Testis (tissue), 2 donors: ENCODE measurements at regions not wholly inside any gene's neighbourhood (a gene's known extent, or its start where the extent isn't known, plus 50 kb on each side); places are given as distances from the start of the nearest gene placed in this dataset.

Source experiments
- DNase-seq: peaks from one replicate; pipeline ENCODE4 v3.0.0-alpha.2; 2019
- H3K27ac ChIP-seq, 2 donors: fragments of 200-600 bp; sonication (generic); one replicate each; pipeline ENCODE4 v1.5.1; 2019
- H3K27me3 ChIP-seq: fragments of 200-600 bp; sonication (generic); one replicate; pipeline ENCODE4 v1.5.1; 2019
- H3K36me3 ChIP-seq: fragments of 200-600 bp; sonication (generic); one replicate; pipeline ENCODE4 v1.5.1; 2017; ENCODE audit warnings: low read depth; ENCODE audit errors: missing control alignments
- H3K4me1 ChIP-seq: fragments of 200-600 bp; sonication (generic); one replicate; pipeline ENCODE4 v1.5.1; 2019
- H3K4me3 ChIP-seq, 2 donors: fragments of 200-600 bp; sonication (generic); one replicate each; pipeline ENCODE4 v1.5.1; 2017 to 2019
- H3K9me3 ChIP-seq: fragments of 200-600 bp; sonication (generic); one replicate; pipeline ENCODE4 v1.5.1; 2017
- CTCF ChIP-seq, 3 experiments: fragments of 450-650 bp in 2 of 3; fragments of 200-600 bp in 1 of 3; sonication (generic) in 1 of 3; IDR thresholded peaks; one replicate each; pipeline ENCODE4 v1.5.1; 2016 to 2019; ENCODE audit warnings: antibody characterized with exemption in 3 of 3, mild to moderate bottlenecking in 2 of 3, moderate library complexity in 1 of 3
- POLR2A ChIP-seq: fragments of 450-650 bp; IDR thresholded peaks from one replicate; pipeline ENCODE4 v1.6.1; 2017; ENCODE audit warnings: antibody characterized with exemption, mild to moderate bottlenecking, moderate library complexity
- WGBS, 2 donors: methylation state at CpG; one replicate each; pipeline ENCODE4 v1.1.5; 2018; 5-methylcytosine and 5-hydroxymethylcytosine counted together
- intact Hi-C: fragments of 100-400 bp; cut with DNase I; formaldehyde crosslinking; loops from one replicate; pipeline ENCODE4 v1.15.1; 2023; ENCODE audit warnings: low total_unique reads

- no peak for TF ChIP-seq CTCF (IDR thresholded peaks at IDR 0.05)
- no peak for TF ChIP-seq POLR2A
- 96 to 97% methylated on average over 3 of the region's 3 CpGs for WGBS, 2 donors
- intact Hi-C loops, result no loop called here
- Histone ChIP-seq H3K36me3 (no peaks in the 10 kb centered on the region), H3K27ac (no peak overlapping the region), H3K9me3 (no peaks in the 10 kb centered on the region), H3K4me3 (no peak overlapping the region), H3K4me1 (no peaks in the 10 kb centered on the region), H3K27me3 (no peaks in the 10 kb centered on the region)
- DNase-seq, result no peak
Observed at GRCh38 chr22:48672387-48672786, 1155.3 kb downstream of the BRD1 start.

GRCh38 chr22:48670731-48671130 lies 1156.9 kb downstream of the BRD1 start:
- no peak for DNase-seq
- Histone ChIP-seq H3K9me3 (no peaks in the 10 kb centered on the region), H3K4me1 (no peaks in the 10 kb centered on the region), H3K4me3 (no peak overlapping the region), H3K27ac (no peak overlapping the region), H3K36me3 (no peaks in the 10 kb centered on the region), H3K27me3 (no peaks in the 10 kb centered on the region)
- intact Hi-C loops, result no loop called here
- no peak for TF ChIP-seq POLR2A
- no peak for TF ChIP-seq CTCF (IDR thresholded peaks at IDR 0.05)
- WGBS, 2 donors, result 56 to 71% methylated on average over 5 of the region's 5 CpGs

DNA sequence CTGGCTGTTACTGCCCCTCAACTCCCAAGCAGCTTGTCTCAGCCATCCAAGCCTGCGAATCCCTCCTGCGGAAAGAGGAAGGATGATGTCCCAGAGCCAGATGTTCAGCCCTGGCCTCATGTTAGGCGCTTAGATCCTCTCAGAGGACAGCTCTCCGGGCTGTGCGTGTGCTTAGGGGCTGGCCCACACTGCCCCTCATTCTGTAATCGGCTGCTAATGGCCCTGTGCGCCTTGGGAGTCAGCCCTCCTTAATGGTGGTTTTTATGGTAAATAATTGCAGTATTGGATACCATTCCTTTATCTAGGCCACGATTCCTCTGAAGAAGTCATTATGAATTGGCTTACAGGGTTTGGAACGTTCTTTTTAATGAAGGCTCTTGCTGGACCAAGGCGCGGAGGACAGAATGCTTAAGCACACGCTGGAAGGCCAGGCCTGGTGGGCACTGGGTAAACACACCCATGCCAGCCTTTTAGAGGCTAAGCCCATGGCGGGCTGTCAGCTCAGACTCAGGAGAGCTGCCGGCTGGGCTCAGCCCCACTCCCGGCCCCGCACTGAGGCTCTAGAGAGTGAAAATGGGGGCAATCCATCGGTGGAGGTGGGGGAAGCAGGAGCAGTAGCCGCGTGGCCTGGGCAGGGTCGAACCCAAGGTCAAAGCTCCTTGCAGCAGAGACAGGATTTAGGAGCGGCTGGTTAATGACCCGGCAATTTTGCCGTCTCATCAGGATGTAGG lies 1157.5 kb downstream of the BRD1 start:
- TF ChIP-seq POLR2A (no peak), CTCF (IDR thresholded peaks at IDR 0.05) (no peak)
- Histone ChIP-seq H3K27me3 (no peaks in the 10 kb centered on the region), H3K9me3 (no peaks in the 10 kb centered on the region), H3K4me1 (no peaks in the 10 kb centered on the region), H3K36me3 (no peaks in the 10 kb centered on the region), H3K4me3 (no peak overlapping the region), H3K27ac (no peak overlapping the region)
- intact Hi-C loops, result no loop called here
- no peak for DNase-seq
- WGBS, 2 donors, result 67 to 71% methylated on average over 23 of the region's 23 CpGs

DNA sequence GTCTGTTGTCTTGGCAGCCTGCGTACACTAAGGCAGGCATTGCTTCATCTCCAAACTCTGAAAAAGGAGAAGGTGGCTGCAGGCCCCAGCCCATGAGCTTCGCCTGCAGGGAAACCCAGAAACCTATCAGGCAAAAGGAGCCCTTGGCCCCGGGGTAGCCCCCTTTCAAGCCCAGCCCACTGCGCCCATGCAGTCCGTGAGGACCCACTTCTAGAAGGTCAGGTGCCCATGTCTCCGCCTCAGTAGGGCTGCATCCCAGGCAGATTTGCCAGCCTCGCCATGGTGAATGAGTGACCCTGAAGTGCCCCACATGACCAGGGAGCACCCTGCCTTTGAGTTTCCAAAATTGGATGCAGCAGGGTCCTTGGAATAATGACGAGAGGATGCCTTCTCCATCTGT lies 1158.4 kb downstream of the BRD1 start:
- WGBS, 2 donors, result 86 to 88% methylated on average over 8 of the region's 8 CpGs
- no peaks in the 10 kb centered on the region for H3K9me3 ChIP-seq
- H3K36me3 ChIP-seq, result no peaks in the 10 kb centered on the region
- no peak overlapping the region for H3K4me3 ChIP-seq
- H3K27me3 ChIP-seq, result no peaks in the 10 kb centered on the region
- no peaks in the 10 kb centered on the region for H3K4me1 ChIP-seq
- TF ChIP-seq CTCF (IDR thresholded peaks at IDR 0.05) (no peak), POLR2A (no peak)
- H3K27ac ChIP-seq, result no peak overlapping the region
- DNase-seq, result no peak
- intact Hi-C loops, result no loop called here

DNA sequence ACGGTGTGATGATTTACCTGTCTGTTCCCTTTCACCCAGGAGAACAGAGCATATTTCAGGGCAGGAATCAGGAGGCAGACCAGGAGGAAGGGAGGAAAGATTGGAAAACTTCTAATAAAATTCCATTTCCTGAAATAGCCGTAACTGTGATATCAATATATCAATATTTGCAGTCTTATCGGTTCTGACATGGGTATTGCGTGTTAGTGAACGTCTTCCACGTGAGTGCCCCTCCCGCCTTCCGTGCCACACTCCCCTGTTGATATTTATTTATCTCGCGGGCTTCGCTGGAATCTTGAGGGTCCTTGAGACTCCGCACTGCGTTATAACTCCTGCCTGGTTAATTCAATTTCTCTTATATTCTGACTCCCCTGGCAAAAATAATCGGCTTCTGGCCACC lies 1160.4 kb downstream of the BRD1 start:
- Histone ChIP-seq H3K27me3 (no peaks in the 10 kb centered on the region), H3K27ac (no peak overlapping the region), H3K36me3 (no peaks in the 10 kb centered on the region), H3K4me1 (no peaks in the 10 kb centered on the region), H3K9me3 (no peaks in the 10 kb centered on the region), H3K4me3 (no peak overlapping the region)
- no peak for DNase-seq
- no peak for TF ChIP-seq CTCF (IDR thresholded peaks at IDR 0.05)
- TF ChIP-seq POLR2A, result no peak
- intact Hi-C loops, result no loop called here
- WGBS, 2 donors, result 83 to 86% methylated on average over 14 of the region's 14 CpGs
